IMR-90 (cell line): ENCODE measurements at regions not wholly inside any gene's neighbourhood (a gene's known extent, or its start where the extent isn't known, plus 50 kb on each side); places are given as distances from the start of the nearest gene placed in this dataset.

Source experiments
- ATAC-seq: fragments of 200-7000 bp; cut with Tn5 transposase; 2 replicates; pipeline ENCODE4 v1.9.1; 2020; ENCODE audit warnings: low read depth, mild to moderate bottlenecking, moderate library complexity
- BruUV-seq: library from RNA; stranded (reverse); fragments of 400-500 nt; replicated peaks from 2 replicates; lab custom pipeline; 2021; lab: Mats Ljungman, UMichigan
- CTCF ChIA-PET: fragments of 300-600 bp; formaldehyde crosslinking; extraction: SDS; loops from one replicate; lab custom pipeline; 2021; ENCODE audit warnings: antibody characterized with exemption; lab: Yijun Ruan, JAX
- POLR2A ChIA-PET: fragments of 300-600 bp; sonication (Branson Sonifier 250); formaldehyde crosslinking; loops from one replicate; lab custom pipeline; 2022; ENCODE audit warnings: antibody characterized with exemption; ENCODE audit not compliant: unreplicated experiment; lab: Charles Lee
- DNase-seq: peaks from one replicate; pipeline ENCODE4 v3.0.0; 2013
- H2AFZ ChIP-seq: replicated peaks from 2 replicates; pipeline ENCODE3; 2013; ENCODE audit warnings: low read length, mild to moderate bottlenecking; ENCODE audit not compliant: poor library complexity
- H2AK5ac ChIP-seq: 2 replicates; pipeline ENCODE4 v1.6.1; 2013; ENCODE audit warnings: low read depth, low read length, inconsistent platforms
- H2AK9ac ChIP-seq: replicated peaks from 2 replicates; pipeline ENCODE3; 2013; ENCODE audit warnings: mild to moderate bottlenecking, low read depth, low read length, moderate library complexity; ENCODE audit not compliant: poor library complexity
- H2BK120ac ChIP-seq: 2 replicates; pipeline ENCODE4 v1.6.1; 2013; ENCODE audit warnings: low read depth, low read length, inconsistent platforms
- H2BK15ac ChIP-seq: 3 replicates; pipeline ENCODE4 v1.6.1; 2013; ENCODE audit warnings: low read depth, low read length, inconsistent platforms
- H2BK20ac ChIP-seq: 2 replicates; pipeline ENCODE4 v1.6.1; 2013; ENCODE audit warnings: low read depth, mild to moderate bottlenecking, inconsistent platforms, low read length, moderate library complexity
- H2BK5ac ChIP-seq: 2 replicates; pipeline ENCODE4 v1.6.1; 2013; ENCODE audit warnings: mild to moderate bottlenecking, low read depth, low read length, inconsistent platforms; ENCODE audit not compliant: poor library complexity, severe bottlenecking
- H3K14ac ChIP-seq: replicated peaks from 2 replicates; pipeline ENCODE4 v1.6.1; 2013; ENCODE audit warnings: low read depth, low read length, inconsistent platforms
- H3K18ac ChIP-seq: 2 replicates; pipeline ENCODE4 v1.6.1; 2013; ENCODE audit warnings: low read depth, low read length, control low read depth
- H3K23ac ChIP-seq: 2 replicates; pipeline ENCODE4 v1.6.1; 2013; ENCODE audit warnings: low read depth, low read length, inconsistent platforms
- H3K27ac ChIP-seq: 2 replicates; pipeline ENCODE4 v1.5.1; 2013; ENCODE audit warnings: mild to moderate bottlenecking, control low read depth, low read length; ENCODE audit not compliant: insufficient read depth
- H3K27me3 ChIP-seq: 2 replicates; pipeline ENCODE4 v1.6.1; 2013; ENCODE audit warnings: low read length; ENCODE audit not compliant: control insufficient read depth, insufficient read depth
- H3K36me3 ChIP-seq: 2 replicates; pipeline ENCODE4 v1.6.1; 2013; ENCODE audit warnings: low read length, mixed read lengths; ENCODE audit not compliant: control insufficient read depth, insufficient read depth
- H3K4ac ChIP-seq: 2 replicates; pipeline ENCODE4 v1.6.1; 2013; ENCODE audit warnings: low read depth, low read length, inconsistent platforms
- H3K4me1 ChIP-seq: 2 replicates; pipeline ENCODE4 v1.6.1; 2013; ENCODE audit warnings: low read length, mixed read lengths; ENCODE audit not compliant: control insufficient read depth, insufficient read depth
- H3K4me2 ChIP-seq: 2 replicates; pipeline ENCODE4 v1.6.1; 2013; ENCODE audit warnings: low read depth, mild to moderate bottlenecking, control low read depth, low read length, moderate library complexity
- H3K4me3 ChIP-seq: 2 replicates; pipeline ENCODE4 v1.5.1; 2013; ENCODE audit warnings: low read depth, mild to moderate bottlenecking, control low read depth, low read length, moderate library complexity; ENCODE audit not compliant: insufficient read depth
- H3K56ac ChIP-seq: 2 replicates; pipeline ENCODE4 v1.6.1; 2013; ENCODE audit warnings: low read length, inconsistent platforms; ENCODE audit not compliant: insufficient read depth; ENCODE audit errors: extremely low read depth
- H3K79me1 ChIP-seq, 2 experiments: 2 replicates each; pipeline ENCODE4 v1.6.1; 2013; ENCODE audit warnings: low read length in 2 of 2, inconsistent platforms in 1 of 2, low read depth in 1 of 2
- H3K9ac ChIP-seq: 2 replicates; pipeline ENCODE4 v1.6.1; 2013; ENCODE audit warnings: low read depth, low read length, control low read depth
- H3K9me1 ChIP-seq: 2 replicates; pipeline ENCODE4 v1.6.1; 2013; ENCODE audit warnings: low read length, inconsistent platforms; ENCODE audit not compliant: insufficient read depth
- H3K9me3 ChIP-seq: 2 replicates; pipeline ENCODE4 v1.6.1; 2013; ENCODE audit warnings: low read length; ENCODE audit not compliant: control insufficient read depth, insufficient read depth
- H4K20me1 ChIP-seq: 2 replicates; pipeline ENCODE4 v1.6.1; 2013; ENCODE audit warnings: low read length, inconsistent platforms; ENCODE audit not compliant: insufficient read depth
- H4K5ac ChIP-seq: 2 replicates; pipeline ENCODE4 v1.6.1; 2013; ENCODE audit warnings: mild to moderate bottlenecking, low read depth, low read length, control low read depth
- H4K8ac ChIP-seq, 2 experiments: 2 replicates each; pipeline ENCODE4 v1.6.1; 2013; ENCODE audit warnings: low read depth in 2 of 2, low read length in 2 of 2, control low read depth in 1 of 2, inconsistent platforms in 1 of 2
- H4K91ac ChIP-seq: 2 replicates; pipeline ENCODE4 v1.6.1; 2013; ENCODE audit warnings: low read depth, low read length, inconsistent platforms; ENCODE audit not compliant: insufficient read depth
- CTCF ChIP-seq: conservative IDR thresholded peaks from 2 replicates; pipeline ENCODE4 v1.5.1; 2012; ENCODE audit warnings: mild to moderate bottlenecking, low read depth, low read length, improper control_type of control experiment
- ELK1 ChIP-seq: fragments of 150-350 bp; IDR thresholded peaks from 2 replicates; pipeline ENCODE4 v1.6.1; 2016; ENCODE audit warnings: low read depth, mild to moderate bottlenecking, low read length, moderate library complexity, borderline replicate concordance
- MAFK ChIP-seq: IDR thresholded peaks from 2 replicates; pipeline ENCODE4 v1.6.1; 2012; ENCODE audit warnings: low read depth, low read length, improper control_type of control experiment
- MXI1 ChIP-seq: IDR thresholded peaks from 2 replicates; pipeline ENCODE4 v1.6.1; 2012; ENCODE audit warnings: low read depth, mild to moderate bottlenecking, low read length, moderate library complexity, borderline replicate concordance
- NFE2L2 ChIP-seq: fragments of 150-350 bp; IDR thresholded peaks from 2 replicates; pipeline ENCODE4 v1.6.1; 2016; ENCODE audit warnings: low read depth, mild to moderate bottlenecking, low read length
- POLR2A ChIP-seq: IDR thresholded peaks from 2 replicates; pipeline ENCODE4 v1.6.1; 2012; ENCODE audit warnings: mild to moderate bottlenecking, low read depth, low read length
- RCOR1 ChIP-seq: IDR thresholded peaks from 2 replicates; pipeline ENCODE4 v1.6.1; 2012; ENCODE audit warnings: mild to moderate bottlenecking, low read length, improper control_type of control experiment; ENCODE audit not compliant: insufficient replicate concordance
- RFX5 ChIP-seq: IDR thresholded peaks from 2 replicates; pipeline ENCODE4 v1.8.0; 2012; ENCODE audit warnings: low read depth, mild to moderate bottlenecking, low read length, moderate library complexity
- SMC3 ChIP-seq: fragments of 150-350 bp; IDR thresholded peaks from 2 replicates; pipeline ENCODE4 v1.6.1; 2016; ENCODE audit warnings: low read depth, mild to moderate bottlenecking, antibody characterized with exemption, low read length, moderate library complexity
- USF2 ChIP-seq: fragments of 150-350 bp; IDR thresholded peaks from 2 replicates; pipeline ENCODE4 v1.6.1; 2017; ENCODE audit warnings: mild to moderate bottlenecking, antibody characterized with exemption, low read length, low read depth
- WGBS, 2 experiments: methylation state at CpG; one replicate each; pipeline versions ENCODE4 v1.1.5 to v1.1.7; 2013; ENCODE audit warnings: missing lambda C conversion rate in 2 of 2; ENCODE audit not compliant: insufficient read length in 1 of 2; ENCODE audit errors: extremely low coverage in 2 of 2; 5-methylcytosine and 5-hydroxymethylcytosine counted together
- dilution Hi-C: fragments of 300-500 bp; cut with HindIII; formaldehyde crosslinking; loops from one replicate; pipeline ENCODE4 v1.14.3; 2018; ENCODE audit warnings: low sequenced_read_pairs; ENCODE audit not compliant: unreplicated experiment
- in situ Hi-C: fragments of 300-500 bp; cut with MboI; formaldehyde crosslinking; loops from 3 replicates; pipeline ENCODE4 v1.14.3; 2019; ENCODE audit warnings: low sequenced_read_pairs, inconsistent platforms, mixed read lengths
- intact Hi-C: fragments of 100-400 bp; cut with micrococcal nuclease; formaldehyde crosslinking; loops from 2 replicates; pipeline ENCODE4 v1.10.0; 2022

- Histone ChIP-seq H2AK5ac (no peak overlapping the region), H3K4me1 (peaks cover 8% of the 10 kb centered on the region), H3K56ac (no peak overlapping the region), H3K4me2 (no peak overlapping the region), H3K14ac (no peak overlapping the region), H3K36me3 (no peaks in the 10 kb centered on the region), H4K8ac (no peak overlapping the region), H2BK15ac (no peak overlapping the region), H3K18ac (no peak overlapping the region), H2BK5ac (no peak overlapping the region), H3K9me3 (no peaks in the 10 kb centered on the region), H2BK20ac (no peak overlapping the region), H4K20me1 (no peaks in the 10 kb centered on the region), H2AK9ac (no peak overlapping the region), H3K9ac (no peak overlapping the region), H3K27ac (no peak overlapping the region), H3K79me1 (no peaks in the 10 kb centered on the region), H4K91ac (no peak overlapping the region), H3K23ac (no peak overlapping the region), H3K4ac (no peak overlapping the region), H3K27me3 (no peaks in the 10 kb centered on the region; the same call in 1 of the 2 replicates), H3K9me1 (peaks cover 5% of the 10 kb centered on the region; the same call in 1 of the 2 replicates), H2BK120ac (no peak overlapping the region), H4K5ac (no peak overlapping the region), H2AFZ (no peak overlapping the region), H3K4me3 (no peak overlapping the region)
- ChIA-PET POLR2A (no interaction called here), CTCF (interaction anchor here (0.6 kb wide), 1 partner anchor 93 kb away, joined by 3 read pairs; no protein-coding TSS in a partner anchor)
- ATAC-seq (no peak), DNase-seq (no peak)
- TF ChIP-seq MAFK: no peak
- TF ChIP-seq POLR2A: no peak
- TF ChIP-seq RFX5: no peak
- TF ChIP-seq CTCF: no peak
- TF ChIP-seq NFE2L2: no peak
- no peak for TF ChIP-seq MXI1
- TF ChIP-seq RCOR1: no peak
- no peak for TF ChIP-seq ELK1
- TF ChIP-seq USF2: no peak
- TF ChIP-seq SMC3: no peak
- dilution Hi-C loops (no loop called here), intact Hi-C loops (no loop called here), in situ Hi-C loops (no loop called here)
- no TSS peak for BruUV-seq
- 80% methylated on average over 1 of the region's 3 CpGs; no CpG with 5 or more reads in 1 of the 2 experiments for WGBS, 2 experiments
These were observed 53.6 kb upstream of the ANTXRL start for GRCh38 chr10:46233181-46233580.
